HG02973 (cell line): ENCODE measurements at regions not wholly inside any gene's neighbourhood (a gene's known extent, or its start where the extent isn't known, plus 50 kb on each side); places are given as distances from the start of the nearest gene placed in this dataset.
A peak's percentile ranks its signal among the peaks of the same experiment; 100 is the strongest.

Experiments
- ATAC-seq: cut with Tn5 transposase; IDR thresholded peaks from one replicate; pipeline ENCODE4 v1.9.1; 2021; ENCODE audit warnings: moderate library complexity; ENCODE audit not compliant: unreplicated experiment

DNA sequence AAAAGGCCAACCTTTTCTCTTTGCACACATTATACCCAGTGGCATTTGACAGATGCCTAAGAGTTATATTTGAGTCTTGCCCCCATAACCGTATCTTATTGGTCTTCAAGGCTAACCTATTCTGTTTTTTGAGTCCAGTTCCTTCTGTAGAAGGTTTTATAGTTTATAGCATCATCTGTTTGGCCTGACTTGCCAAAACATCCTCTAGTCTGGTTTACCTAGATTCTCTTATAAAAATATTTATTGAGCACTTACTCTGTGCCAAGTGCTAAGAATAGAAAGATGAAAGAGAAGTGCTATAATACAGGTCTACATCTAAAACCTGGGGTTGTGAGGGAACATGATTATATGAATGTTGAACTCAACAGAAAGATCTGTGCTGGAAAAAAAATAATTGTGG lies 55.9 kb upstream of the PIP4K2A start:
- ATAC-seq, result no peak

DNA sequence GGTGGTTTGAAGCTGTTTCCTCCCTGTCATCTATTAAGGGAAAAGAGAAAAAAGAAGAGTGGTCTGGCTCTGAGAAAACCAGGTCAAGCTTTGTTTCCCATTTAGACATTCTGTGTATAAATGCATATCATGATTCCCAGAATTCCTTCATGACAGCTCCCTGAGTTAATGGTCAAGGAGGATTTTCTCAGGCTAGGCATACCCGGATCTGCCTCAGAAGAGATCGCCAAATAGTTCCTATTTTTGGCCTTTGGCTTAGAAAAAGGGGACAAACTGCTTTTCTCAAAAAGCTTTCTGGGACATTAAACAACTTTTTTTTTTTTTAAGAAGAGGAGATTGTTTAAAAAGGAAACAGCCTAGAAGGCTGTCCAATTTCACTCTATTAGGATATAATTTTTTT lies 53.5 kb upstream of the PIP4K2A start:
- ATAC-seq, result no peak

DNA sequence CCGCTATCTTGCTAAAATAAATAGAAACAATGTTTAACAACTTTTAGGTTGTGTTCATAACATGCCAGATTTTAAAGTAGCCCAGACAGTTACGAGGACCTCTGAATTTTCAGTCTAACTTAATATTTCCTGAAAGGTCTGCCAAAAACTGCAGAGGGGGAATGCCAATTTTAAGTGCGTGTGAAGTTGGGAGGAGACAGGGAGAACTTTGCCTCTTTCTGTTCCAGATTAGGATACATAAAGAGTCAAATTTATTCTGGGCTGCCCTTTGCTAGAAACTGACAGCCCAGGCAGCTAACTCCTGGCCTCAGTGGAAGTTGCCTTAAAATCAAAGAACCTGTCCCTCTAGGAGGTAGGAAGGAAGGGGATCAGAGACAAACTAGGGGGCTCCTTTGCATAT lies 52.3 kb upstream of the PIP4K2A start:
- ATAC-seq, result no peak

DNA sequence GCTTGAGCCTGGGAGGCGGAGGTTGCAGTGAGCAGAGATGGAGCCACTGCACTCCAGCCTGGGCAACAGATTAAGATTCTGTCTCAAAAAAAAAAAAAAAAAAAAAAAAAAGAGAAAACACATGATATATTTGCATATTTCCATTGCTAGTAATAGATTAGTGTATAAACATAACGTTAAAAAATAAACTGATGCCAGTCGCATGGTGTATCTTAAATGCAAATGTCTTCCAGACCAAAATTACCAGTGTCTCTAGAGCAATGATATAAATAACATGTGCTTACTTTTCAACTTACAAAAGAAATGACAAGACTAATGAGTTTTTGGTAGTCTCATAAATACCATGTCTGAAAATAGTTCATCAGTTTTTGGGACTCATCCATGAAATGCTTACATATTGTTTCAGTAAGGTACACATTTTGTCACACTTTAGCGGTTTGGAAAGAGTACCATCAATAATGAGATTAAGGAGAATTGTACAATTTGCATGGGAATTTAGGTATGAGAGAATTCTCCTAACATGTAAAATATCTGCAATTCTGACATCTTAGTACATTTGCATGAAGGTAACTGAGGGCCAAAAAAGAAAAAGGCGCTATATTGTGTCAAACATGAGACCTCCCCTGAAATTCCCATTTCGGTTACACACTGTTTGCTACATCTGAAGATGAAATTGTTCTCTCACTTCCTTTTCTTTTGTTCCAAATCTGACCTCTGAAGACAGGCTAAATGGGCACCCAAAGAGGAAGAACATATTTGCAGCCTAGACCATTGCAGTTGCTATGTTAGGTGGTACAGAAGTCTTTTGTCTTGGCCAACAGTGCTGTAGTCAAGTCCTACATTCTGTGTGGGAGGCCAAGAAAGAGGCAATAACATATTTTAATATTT lies 51.5 kb upstream of the PIP4K2A start:
- peak; percentile 68 for ATAC-seq

DNA sequence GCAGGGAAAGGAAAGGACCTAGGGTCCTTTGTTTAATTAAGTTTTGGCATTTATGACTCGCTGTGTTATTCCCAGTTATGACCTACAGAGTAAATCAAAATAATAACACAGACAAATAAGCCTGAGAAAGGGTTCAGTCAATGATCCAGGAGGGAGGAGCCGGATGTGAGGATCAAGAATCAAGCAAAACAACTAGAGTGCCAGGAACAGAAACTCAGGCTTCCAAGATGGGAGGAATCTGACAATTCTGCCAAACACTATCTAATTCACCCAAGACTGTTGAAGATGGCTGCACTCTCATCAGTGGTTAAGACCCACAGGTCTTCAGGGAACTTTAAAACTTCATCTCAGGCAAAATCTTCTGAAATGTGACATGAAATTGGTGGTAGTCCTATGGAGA lies 50.3 kb upstream of the PIP4K2A start:
- ATAC-seq, result no peak
